Colonic mucosa (tissue), 4 donors: ENCODE measurements at regions not wholly inside any gene's neighbourhood (a gene's known extent, or its start where the extent isn't known, plus 50 kb on each side); places are given as distances from the start of the nearest gene placed in this dataset.
A peak's percentile ranks its signal among the peaks of the same experiment; 100 is the strongest.

Experiments
- DNase-seq: peaks from one replicate; pipeline ENCODE4 v3.0.0-alpha.2; 2020
- H3K27ac ChIP-seq: fragments of 200-600 bp; one replicate; pipeline ENCODE4 v1.8.0; 2021
- H3K27me3 ChIP-seq: fragments of 200-600 bp; one replicate; pipeline ENCODE4 v1.8.0; 2021
- H3K36me3 ChIP-seq: fragments of 200-600 bp; one replicate; pipeline ENCODE4 v1.8.0; 2021
- H3K4me1 ChIP-seq: fragments of 200-600 bp; one replicate; pipeline ENCODE4 v1.8.0; 2021; ENCODE audit warnings: mild to moderate bottlenecking
- H3K4me3 ChIP-seq: fragments of 200-600 bp; one replicate; pipeline ENCODE4 v1.8.0; 2021
- H3K9ac ChIP-seq, 2 donors: one replicate each; pipeline ENCODE4 v1.7.0; 2013; ENCODE audit warnings: control low read depth in 2 of 2, low read depth in 2 of 2, low read length in 2 of 2
- H3K9me3 ChIP-seq: fragments of 200-600 bp; one replicate; pipeline ENCODE4 v1.8.0; 2021
- CTCF ChIP-seq: fragments of 200-600 bp; IDR thresholded peaks from one replicate; pipeline ENCODE4 v1.8.0; 2022; ENCODE audit warnings: antibody characterized with exemption, mild to moderate bottlenecking
- intact Hi-C: fragments of 100-400 bp; cut with DNase I; formaldehyde crosslinking; loops from one replicate; pipeline ENCODE4 v1.14.1; 2022
- donor health status: healthy.
- donor health status: DM: no; HTN: no; CAD: no.
- donor health status: DM: no; HTN: no; CAD: no.

GRCh38 chr5:125659316-125660023, 763.7 kb upstream of the GRAMD2B start:
- H3K9ac ChIP-seq = no peak overlapping the region
- H3K36me3 ChIP-seq = no peaks in the 10 kb centered on the region
- H3K27ac ChIP-seq = no peak overlapping the region
- H3K27me3 ChIP-seq = no peaks in the 10 kb centered on the region
- TF ChIP-seq CTCF = no peak
- intact Hi-C loops = no loop called here
- no peaks in the 10 kb centered on the region for H3K4me1 ChIP-seq
- H3K4me3 ChIP-seq = no peak overlapping the region
- no peak for DNase-seq
- H3K9me3 ChIP-seq = no peaks in the 10 kb centered on the region

DNA sequence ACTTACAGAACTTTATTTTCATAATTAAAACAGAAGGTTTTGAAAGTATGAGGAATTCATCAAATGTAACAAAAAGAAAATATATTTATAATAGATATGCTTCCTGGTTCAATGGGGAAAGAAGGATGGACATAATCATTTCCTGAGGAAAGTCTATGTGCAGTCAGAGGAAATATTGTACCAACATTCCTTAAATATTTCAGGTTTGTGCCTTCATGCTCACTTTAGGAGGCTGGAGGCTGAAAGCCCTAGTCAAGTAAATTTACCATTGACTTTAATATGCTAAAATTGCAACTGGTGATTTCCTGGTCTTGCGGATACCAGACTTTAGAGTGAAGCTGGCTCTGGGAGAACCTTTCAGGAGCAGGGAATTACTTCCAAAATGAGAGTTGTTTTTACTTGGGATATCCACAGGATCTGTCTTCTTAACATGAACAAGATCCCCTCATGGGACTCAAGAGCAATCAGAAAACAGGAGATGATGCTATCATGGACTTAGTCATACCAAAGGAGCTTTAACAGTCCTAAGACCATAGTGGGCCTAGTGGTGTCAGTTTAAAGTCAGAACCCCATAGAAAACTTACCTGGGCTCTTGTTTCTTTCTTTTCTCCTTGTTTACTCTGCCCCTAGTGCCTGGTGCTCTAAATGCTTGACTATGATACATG, 762.8 kb upstream of the GRAMD2B start:
- no peak for DNase-seq
- Histone ChIP-seq H3K4me3 (no peak overlapping the region), H3K36me3 (no peaks in the 10 kb centered on the region), H3K9ac (no peak overlapping the region), H3K4me1 (no peaks in the 10 kb centered on the region), H3K9me3 (no peaks in the 10 kb centered on the region), H3K27me3 (no peaks in the 10 kb centered on the region), H3K27ac (no peak overlapping the region)
- intact Hi-C loops = no loop called here
- TF ChIP-seq CTCF = no peak

DNA sequence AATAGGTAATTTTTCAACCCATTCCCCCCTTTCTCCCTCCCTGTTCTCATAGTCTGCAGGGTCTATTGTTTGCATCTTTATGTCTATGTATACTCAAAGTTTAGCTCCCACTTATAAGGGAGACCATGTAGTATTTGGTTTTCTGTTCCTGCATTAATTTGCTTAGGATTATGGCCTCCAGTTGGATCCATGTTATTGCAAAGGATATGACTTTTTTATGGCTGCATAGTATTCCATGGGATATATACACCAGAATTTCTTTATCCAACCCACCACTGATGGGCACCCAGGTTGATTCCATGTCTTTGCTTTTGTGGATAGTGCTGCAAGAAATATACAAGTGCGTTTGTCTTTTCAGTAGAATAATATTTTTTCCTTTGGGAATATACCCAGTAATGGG, 761.6 kb upstream of the GRAMD2B start:
- Histone ChIP-seq H3K9ac (no peak overlapping the region), H3K4me1 (no peaks in the 10 kb centered on the region)

DNA sequence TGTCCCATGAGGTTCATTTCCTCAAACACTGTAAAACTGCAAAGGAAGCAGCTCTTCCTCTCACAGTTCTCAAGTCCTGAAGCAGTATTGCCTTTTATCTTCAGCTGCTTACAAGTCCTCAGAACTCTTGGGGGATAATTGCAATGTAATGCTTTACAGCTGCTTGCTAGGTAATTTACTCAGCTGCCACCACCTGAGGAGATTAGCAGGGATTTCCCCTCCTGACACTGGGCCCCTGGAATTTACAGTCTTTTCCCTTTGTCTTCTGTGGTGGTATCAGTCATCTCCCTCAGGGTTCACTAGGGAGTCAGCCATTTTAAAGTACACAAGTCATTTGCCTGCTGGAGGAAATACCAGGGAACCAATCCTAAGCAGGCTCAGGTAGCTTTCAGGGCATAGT, 754.3 kb upstream of the GRAMD2B start:
- intact Hi-C loops = no loop called here
- Histone ChIP-seq H3K36me3 (no peaks in the 10 kb centered on the region), H3K27me3 (no peaks in the 10 kb centered on the region), H3K4me3 (no peak overlapping the region), H3K4me1 (no peaks in the 10 kb centered on the region), H3K9me3 (no peaks in the 10 kb centered on the region), H3K9ac (no peak overlapping the region), H3K27ac (no peak overlapping the region)
- TF ChIP-seq CTCF = no peak
- peak; percentile 47 for DNase-seq

More for the DNA sequence above, 761.6 kb upstream of the GRAMD2B start:
- H3K9me3 ChIP-seq = no peaks in the 10 kb centered on the region
- H3K4me3 ChIP-seq = no peak overlapping the region
- no peak for TF ChIP-seq CTCF
- DNase-seq = no peak
- H3K36me3 ChIP-seq = no peaks in the 10 kb centered on the region
- no peaks in the 10 kb centered on the region for H3K27me3 ChIP-seq
- intact Hi-C loops = no loop called here
- no peak overlapping the region for H3K27ac ChIP-seq

- intact Hi-C loops = no loop called here
- Histone ChIP-seq H3K36me3 (no peaks in the 10 kb centered on the region), H3K27ac (no peak overlapping the region), H3K4me3 (no peak overlapping the region), H3K9ac (no peak overlapping the region), H3K9me3 (no peaks in the 10 kb centered on the region), H3K27me3 (no peaks in the 10 kb centered on the region), H3K4me1 (no peaks in the 10 kb centered on the region)
- DNase-seq = no peak
- no peak for TF ChIP-seq CTCF
Measured at GRCh38 chr5:125673359-125673950, 749.8 kb upstream of the GRAMD2B start.
